Hepatocyte (in vitro differentiated cells): ENCODE measurements at regions not wholly inside any gene's neighbourhood (a gene's known extent, or its start where the extent isn't known, plus 50 kb on each side); places are given as distances from the start of the nearest gene placed in this dataset.

Experiments used
- DNase-seq: peaks from one replicate; pipeline ENCODE4 v3.0.0-alpha.2; 2016; ENCODE audit warnings: low spot score
- H2AFZ ChIP-seq: fragments of 200-600 bp; sonication (generic); 2 replicates; pipeline ENCODE4 v1.6.0; 2016; ENCODE audit warnings: antibody characterized with exemption, mild to moderate bottlenecking
- H3K27ac ChIP-seq: fragments of 200-600 bp; sonication (generic); 2 replicates; pipeline ENCODE4 v1.5.1; 2016; ENCODE audit warnings: mild to moderate bottlenecking
- H3K27me3 ChIP-seq: fragments of 200-600 bp; sonication (generic); 2 replicates; pipeline ENCODE4 v1.6.1; 2016
- H3K36me3 ChIP-seq: fragments of 200-600 bp; sonication (generic); replicated peaks from 2 replicates; pipeline ENCODE4 v1.5.1; 2016; ENCODE audit warnings: low read depth; ENCODE audit not compliant: insufficient read depth
- H3K4me1 ChIP-seq: fragments of 200-600 bp; sonication (generic); 2 replicates; pipeline ENCODE4 v1.5.1; 2016; ENCODE audit warnings: mild to moderate bottlenecking, moderate library complexity; ENCODE audit not compliant: insufficient read depth
- H3K4me2 ChIP-seq: fragments of 200-600 bp; sonication (generic); 2 replicates; pipeline ENCODE4 v1.6.0; 2016
- H3K4me3 ChIP-seq: fragments of 200-600 bp; sonication (generic); 2 replicates; pipeline ENCODE4 v1.5.1; 2016; ENCODE audit warnings: mild to moderate bottlenecking
- H3K79me2 ChIP-seq: fragments of 200-600 bp; sonication (generic); 2 replicates; pipeline ENCODE4 v1.6.0; 2017; ENCODE audit warnings: mild to moderate bottlenecking
- H3K9me2 ChIP-seq: fragments of 200-600 bp; sonication (generic); replicated peaks from 2 replicates; pipeline ENCODE4 v1.6.0; 2017; ENCODE audit warnings: mild to moderate bottlenecking; ENCODE audit not compliant: insufficient read depth
- H3K9me3 ChIP-seq: fragments of 200-600 bp; sonication (generic); 2 replicates; pipeline ENCODE4 v1.5.1; 2016; ENCODE audit warnings: low read depth, mild to moderate bottlenecking
- H4K20me1 ChIP-seq: fragments of 200-600 bp; sonication (generic); 2 replicates; pipeline ENCODE4 v1.6.0; 2016; ENCODE audit warnings: mild to moderate bottlenecking; ENCODE audit not compliant: insufficient read depth, poor library complexity, severe bottlenecking
- CTCF ChIP-seq: fragments of 200-600 bp; sonication (generic); IDR thresholded peaks from 2 replicates; pipeline ENCODE4 v1.5.1; 2016; ENCODE audit warnings: antibody characterized with exemption, mild to moderate bottlenecking; ENCODE audit not compliant: poor library complexity
- EZH2 ChIP-seq: fragments of 200-600 bp; sonication (generic); IDR thresholded peaks from 2 replicates; pipeline ENCODE4 v1.6.1; 2016; ENCODE audit warnings: antibody characterized with exemption, mild to moderate bottlenecking, borderline replicate concordance
- EZH2phosphoT487 ChIP-seq: fragments of 200-600 bp; sonication (generic); IDR thresholded peaks from one replicate; pipeline ENCODE4 v1.6.1; 2018; ENCODE audit warnings: antibody characterized with exemption, mild to moderate bottlenecking, low read depth, moderate library complexity; ENCODE audit not compliant: unreplicated experiment, severe bottlenecking
- WGBS: methylation state at CpG from one replicate; pipeline ENCODE4 v1.1.6; 2016; ENCODE audit warnings: low lambda C conversion rate; ENCODE audit errors: missing lambda C conversion rate; 5-methylcytosine and 5-hydroxymethylcytosine counted together

GRCh38 chr12:69115099-69115498, 124.3 kb upstream of the CPSF6 start:
- H3K27me3 ChIP-seq = no peaks in the 10 kb centered on the region
- H3K79me2 ChIP-seq = no peaks in the 10 kb centered on the region
- 63% methylated on average over 3 of the region's 3 CpGs for WGBS
- no peak overlapping the region for H2AFZ ChIP-seq
- DNase-seq = no peak
- no peaks in the 10 kb centered on the region for H3K9me3 ChIP-seq
- H3K4me1 ChIP-seq = no peaks in the 10 kb centered on the region
- no peak overlapping the region for H3K27ac ChIP-seq
- no peaks in the 10 kb centered on the region for H4K20me1 ChIP-seq
- no peak overlapping the region for H3K4me2 ChIP-seq
- H3K36me3 ChIP-seq = no peaks in the 10 kb centered on the region
- no peak for TF ChIP-seq EZH2phosphoT487
- TF ChIP-seq CTCF = no peak
- no peak for TF ChIP-seq EZH2
- H3K4me3 ChIP-seq = no peak overlapping the region
- no peaks in the 10 kb centered on the region for H3K9me2 ChIP-seq

GRCh38 chr12:69115951-69116350, 123.4 kb upstream of the CPSF6 start:
- TF ChIP-seq EZH2phosphoT487 = no peak
- TF ChIP-seq CTCF = no peak
- TF ChIP-seq EZH2 = no peak
- no peak overlapping the region for H3K27ac ChIP-seq
- DNase-seq = no peak
- H3K79me2 ChIP-seq = no peaks in the 10 kb centered on the region
- no peak overlapping the region for H3K4me3 ChIP-seq
- no peaks in the 10 kb centered on the region for H3K27me3 ChIP-seq
- 87% methylated on average over 8 of the region's 9 CpGs for WGBS
- H3K9me2 ChIP-seq = no peaks in the 10 kb centered on the region
- no peaks in the 10 kb centered on the region for H4K20me1 ChIP-seq
- H3K36me3 ChIP-seq = no peaks in the 10 kb centered on the region
- H3K4me2 ChIP-seq = no peak overlapping the region
- H2AFZ ChIP-seq = no peak overlapping the region
- no peaks in the 10 kb centered on the region for H3K9me3 ChIP-seq
- no peaks in the 10 kb centered on the region for H3K4me1 ChIP-seq

- Histone ChIP-seq H3K27ac (no peak overlapping the region), H2AFZ (no peak overlapping the region), H3K4me2 (no peak overlapping the region), H3K4me1 (no peaks in the 10 kb centered on the region), H3K36me3 (no peaks in the 10 kb centered on the region), H3K9me3 (no peaks in the 10 kb centered on the region), H3K9me2 (no peaks in the 10 kb centered on the region), H3K27me3 (no peaks in the 10 kb centered on the region), H3K79me2 (no peaks in the 10 kb centered on the region), H3K4me3 (no peak overlapping the region), H4K20me1 (no peaks in the 10 kb centered on the region)
- 75% methylated on average over 5 of the region's 5 CpGs for WGBS
- no peak for DNase-seq
- no peak for TF ChIP-seq CTCF
- no peak for TF ChIP-seq EZH2phosphoT487
- no peak for TF ChIP-seq EZH2
Observed at GRCh38 chr12:69117566-69118266, 121.7 kb upstream of the CPSF6 start.

GRCh38 chr12:69118516-69118915, 120.9 kb upstream of the CPSF6 start:
- Histone ChIP-seq H3K9me2 (no peaks in the 10 kb centered on the region), H3K27me3 (no peaks in the 10 kb centered on the region), H3K4me3 (no peak overlapping the region), H3K4me1 (no peaks in the 10 kb centered on the region), H4K20me1 (no peaks in the 10 kb centered on the region), H3K79me2 (no peaks in the 10 kb centered on the region), H3K27ac (no peak overlapping the region), H2AFZ (no peak overlapping the region), H3K4me2 (no peak overlapping the region), H3K36me3 (no peaks in the 10 kb centered on the region), H3K9me3 (no peaks in the 10 kb centered on the region)
- WGBS = 94% methylated on average over 2 of the region's 2 CpGs
- TF ChIP-seq EZH2phosphoT487 (no peak), CTCF (no peak), EZH2 (no peak)
- no peak for DNase-seq
